ENCODE measurements at regions not wholly inside any gene's neighbourhood (a gene's known extent, or its start where the extent isn't known, plus 50 kb on each side); places are given as distances from the start of the nearest gene placed in this dataset.

DNA sequence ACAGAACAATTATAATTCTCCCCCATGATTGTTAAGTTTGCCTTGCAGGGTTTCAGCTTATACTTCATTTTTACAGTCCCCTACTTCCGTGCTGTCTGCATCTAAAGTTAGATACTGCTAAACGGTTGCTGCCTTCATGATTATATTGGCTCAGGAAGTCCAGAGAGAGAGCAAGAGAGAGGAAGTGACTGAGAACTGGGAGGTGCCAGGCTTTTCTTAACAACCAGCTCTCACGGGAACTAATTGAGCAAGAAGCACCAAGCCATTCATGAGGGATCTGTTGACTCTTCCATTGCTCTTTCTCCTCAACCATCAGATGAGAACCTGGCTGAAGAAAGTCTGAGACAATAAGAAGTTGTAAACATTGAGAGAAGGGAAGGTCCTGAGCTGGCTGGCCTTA is 125.5 kb upstream of the SIX2 start:
- DNase-seq: no peak

GRCh38 chr2:45134014-45134413 is 124.8 kb upstream of the SIX2 start:
- no peak for DNase-seq

GRCh38 chr2:45132551-45132950 is 123.3 kb upstream of the SIX2 start:
- no peak for DNase-seq

DNA sequence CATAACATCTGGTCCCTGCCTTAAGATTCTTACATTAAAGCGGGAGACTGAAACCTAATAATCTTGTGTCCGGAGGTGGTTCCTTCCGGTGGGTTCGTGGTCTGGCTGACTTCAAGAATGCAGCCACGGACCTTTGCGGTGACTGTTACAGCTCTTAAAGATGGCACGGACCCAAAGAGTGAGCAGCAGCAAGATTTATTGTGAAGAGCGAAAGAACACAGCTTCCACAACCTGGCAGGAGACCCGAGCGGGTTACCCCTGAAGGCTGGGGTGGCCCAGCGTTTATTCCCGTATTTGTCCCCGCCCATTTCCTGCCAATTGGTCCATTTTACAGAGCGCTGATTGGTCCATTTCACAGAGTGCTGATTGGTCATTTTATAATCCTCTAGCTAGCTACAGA is 122.3 kb upstream of the SIX2 start:
- DNase-seq: no peak

DNA sequence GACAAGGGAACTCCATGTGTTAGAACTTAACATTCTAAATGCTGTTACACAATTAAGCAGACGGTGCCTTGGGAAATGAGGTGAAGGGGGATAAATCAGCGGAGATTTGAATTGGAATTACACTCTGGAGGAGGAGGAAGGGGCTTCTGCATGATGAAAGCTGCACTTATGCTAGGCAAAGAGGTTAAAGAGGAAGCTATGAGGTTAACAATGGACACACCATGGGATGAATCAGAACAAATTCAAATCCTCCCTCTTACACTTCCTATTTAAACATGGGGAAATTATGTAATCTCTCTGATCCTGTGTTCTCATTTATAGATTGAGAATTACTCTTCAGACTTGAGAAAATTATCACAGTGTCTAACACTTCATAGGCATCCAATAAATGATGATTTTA is 121.5 kb upstream of the SIX2 start:
- no peak for DNase-seq

GRCh38 chr2:45128580-45128997 is 119.3 kb upstream of the SIX2 start:
- DNase-seq: no peak

GRCh38 chr2:45127891-45128290 is 118.6 kb upstream of the SIX2 start:
- DNase-seq: no peak

- DNase-seq: no peak
Observed at GRCh38 chr2:45127321-45127720, 118.1 kb upstream of the SIX2 start.

DNA sequence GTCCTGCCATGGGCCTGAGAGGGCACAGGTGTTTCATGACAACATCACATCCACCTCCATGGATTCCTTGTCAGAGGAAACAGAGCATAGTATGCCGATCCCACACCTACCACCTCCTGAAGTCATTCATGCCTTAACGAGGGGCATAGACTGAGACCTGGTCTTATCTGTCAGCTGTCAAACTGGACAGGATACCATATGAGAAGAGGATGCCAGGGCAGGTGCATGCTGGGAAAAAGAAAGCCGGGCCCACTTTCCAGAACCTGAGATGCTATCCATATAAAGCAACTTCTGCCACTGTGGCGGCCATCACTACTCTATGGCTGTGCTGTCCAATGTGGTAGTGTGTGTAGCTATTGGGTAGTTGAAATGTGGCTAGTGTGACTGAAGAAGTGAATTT is 116.0 kb upstream of the SIX2 start:
- DNase-seq: no peak

- no peak for DNase-seq
Observed at GRCh38 chr2:45124456-45124855, 115.2 kb upstream of the SIX2 start.

DNA sequence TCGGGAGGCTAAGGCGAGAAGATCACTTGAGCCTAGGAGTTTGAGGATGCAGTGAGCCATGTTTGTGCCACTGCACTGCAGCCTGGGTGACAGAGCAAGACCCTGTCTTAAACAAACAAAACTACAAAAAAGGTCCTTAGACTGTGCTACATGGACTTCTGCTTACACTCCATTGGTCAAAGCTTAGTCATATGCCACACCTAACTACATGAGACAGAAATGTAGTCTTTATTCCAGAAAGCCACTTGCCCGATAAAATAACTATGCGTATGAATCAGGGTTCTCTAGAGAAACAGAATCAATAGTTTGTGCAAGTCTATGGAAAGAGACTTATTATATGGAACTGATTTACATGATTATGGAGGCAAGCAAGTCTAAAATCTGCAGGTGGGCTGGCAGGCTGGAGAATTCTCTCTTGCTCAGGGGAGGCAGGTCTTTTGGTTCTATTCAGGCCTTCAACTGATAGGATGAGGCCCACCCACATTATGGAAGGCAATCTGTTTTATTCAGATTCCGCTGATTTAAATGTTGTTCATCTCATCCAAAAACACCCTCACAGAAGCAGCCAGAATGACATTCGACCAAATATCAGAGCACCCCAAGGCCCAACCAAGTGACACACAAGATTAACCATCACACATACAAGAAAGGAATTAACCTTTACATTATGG is 114.4 kb upstream of the SIX2 start:
- no peak for DNase-seq

- no peak for DNase-seq
Observed at GRCh38 chr2:45123065-45123464, 113.8 kb upstream of the SIX2 start.

GRCh38 chr2:45121236-45121927 is 112.1 kb upstream of the SIX2 start:
- no peak for DNase-seq

DNA sequence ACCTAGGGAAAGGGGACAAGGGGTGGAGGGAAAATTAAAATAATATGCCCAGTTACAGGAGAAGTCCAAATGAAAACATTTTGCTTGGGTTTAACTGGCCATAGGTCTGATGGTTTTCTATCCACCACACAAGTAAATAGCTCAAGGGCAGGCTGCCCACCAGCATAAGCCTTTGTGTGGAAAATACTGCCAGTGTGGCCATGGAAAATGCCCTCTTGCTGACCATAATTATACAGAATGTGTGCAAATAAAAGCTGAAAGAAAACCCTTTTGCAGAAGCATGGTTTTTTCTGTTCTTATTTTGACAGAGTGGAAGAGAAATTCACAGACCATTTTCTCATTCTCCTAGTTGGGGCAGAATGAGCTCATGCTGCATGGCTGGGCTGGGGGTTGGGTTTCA is 111.3 kb upstream of the SIX2 start:
- DNase-seq: no peak

DNA sequence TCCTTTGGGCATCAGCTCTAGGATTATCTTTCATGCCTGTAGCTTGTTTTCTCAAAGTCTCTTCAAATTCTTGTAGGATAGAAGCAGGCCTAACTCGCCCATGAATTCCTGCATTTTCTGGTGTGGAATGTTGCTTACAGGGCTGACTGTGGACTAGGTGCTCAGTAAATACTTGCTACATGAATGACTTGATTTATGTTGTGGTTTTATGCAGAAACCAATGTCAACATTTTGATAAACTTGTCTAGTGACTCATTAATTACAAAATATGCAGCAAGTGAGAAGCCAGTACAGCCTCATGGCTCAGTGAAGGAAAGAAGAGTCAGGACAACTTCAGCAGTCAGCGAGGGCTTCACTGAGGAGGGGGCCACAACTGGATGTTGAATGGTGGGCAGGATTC is 110.6 kb upstream of the SIX2 start:
- no peak for DNase-seq

- DNase-seq: no peak
Observed at GRCh38 chr2:45119038-45119437, 109.8 kb upstream of the SIX2 start.

DNA sequence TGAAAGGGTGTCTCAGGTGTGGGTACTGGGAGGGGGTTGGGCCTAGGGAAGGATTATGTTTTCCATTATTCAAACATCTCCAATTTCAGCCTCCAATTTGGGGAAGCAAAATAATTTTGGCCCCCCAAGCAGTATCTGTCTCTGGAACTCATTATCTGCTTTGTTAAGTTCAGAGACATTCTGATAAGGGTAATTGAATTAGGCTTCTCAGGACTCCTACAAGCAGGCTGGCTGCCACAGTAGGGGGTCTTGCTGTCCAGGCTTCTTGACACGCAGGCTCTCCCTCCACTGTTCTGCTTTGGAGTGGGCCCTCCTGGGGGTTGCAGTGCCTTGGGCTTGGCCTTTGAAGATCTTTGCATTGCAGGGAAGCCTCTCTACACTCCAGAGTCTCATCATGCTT is 108.1 kb upstream of the SIX2 start:
- no peak for DNase-seq

GRCh38 chr2:45115181-45115580 is 105.9 kb upstream of the SIX2 start:
- DNase-seq: no peak

DNA sequence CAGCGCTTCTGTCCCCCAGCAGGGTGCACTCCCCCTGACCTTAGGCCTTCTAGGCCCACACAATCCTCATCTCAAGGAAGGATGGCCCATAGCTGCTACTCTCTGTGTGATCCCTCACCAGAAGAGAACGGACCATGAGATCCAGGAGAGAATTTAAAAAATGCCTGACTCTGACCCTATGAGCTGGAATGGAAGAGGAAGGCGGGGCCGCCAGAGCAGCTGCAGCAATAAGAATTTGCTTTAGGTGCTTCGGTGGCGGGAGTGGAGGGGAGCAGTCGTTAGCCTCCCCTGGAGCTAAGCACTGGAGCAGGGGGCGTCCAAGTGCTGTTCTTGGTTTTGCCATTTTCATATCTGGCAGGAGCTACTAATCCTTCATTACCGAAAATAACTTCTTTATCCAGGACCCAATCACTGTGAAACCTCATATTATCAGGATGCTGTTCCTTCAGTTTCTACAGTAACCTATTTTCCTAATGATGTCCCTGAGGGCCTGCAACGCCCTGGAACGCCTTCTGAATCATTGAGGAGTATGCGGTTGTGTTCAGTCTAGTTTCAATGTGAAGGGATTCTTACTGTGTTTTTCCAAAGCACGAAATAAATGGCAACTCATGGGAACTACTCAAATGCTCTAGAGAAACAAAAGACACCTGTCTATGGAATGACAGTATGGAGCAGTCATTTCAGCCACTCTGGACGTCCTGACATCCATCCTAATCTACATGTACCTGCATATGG is 105.1 kb upstream of the SIX2 start:
- DNase-seq: no peak

DNA sequence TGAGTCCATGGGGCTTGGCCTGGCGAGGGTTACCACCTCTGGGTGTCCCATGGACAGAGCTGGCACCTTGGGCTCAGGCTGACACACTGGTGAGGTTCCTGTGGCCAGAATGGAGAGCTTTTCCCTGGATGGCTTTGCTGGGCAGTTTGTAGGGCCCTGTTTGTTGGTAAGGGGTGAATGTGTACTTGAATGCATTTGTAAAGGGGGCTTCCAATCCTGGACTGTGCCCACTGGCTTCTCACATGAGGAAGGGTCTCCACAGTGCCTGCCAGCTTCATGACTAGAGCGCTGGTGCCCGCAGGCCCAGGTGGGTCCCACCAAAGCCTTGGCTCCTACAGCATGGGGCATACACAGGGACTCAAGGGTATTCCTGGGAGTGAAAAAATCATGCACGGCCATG is 103.5 kb upstream of the SIX2 start:
- DNase-seq: no peak

DNA sequence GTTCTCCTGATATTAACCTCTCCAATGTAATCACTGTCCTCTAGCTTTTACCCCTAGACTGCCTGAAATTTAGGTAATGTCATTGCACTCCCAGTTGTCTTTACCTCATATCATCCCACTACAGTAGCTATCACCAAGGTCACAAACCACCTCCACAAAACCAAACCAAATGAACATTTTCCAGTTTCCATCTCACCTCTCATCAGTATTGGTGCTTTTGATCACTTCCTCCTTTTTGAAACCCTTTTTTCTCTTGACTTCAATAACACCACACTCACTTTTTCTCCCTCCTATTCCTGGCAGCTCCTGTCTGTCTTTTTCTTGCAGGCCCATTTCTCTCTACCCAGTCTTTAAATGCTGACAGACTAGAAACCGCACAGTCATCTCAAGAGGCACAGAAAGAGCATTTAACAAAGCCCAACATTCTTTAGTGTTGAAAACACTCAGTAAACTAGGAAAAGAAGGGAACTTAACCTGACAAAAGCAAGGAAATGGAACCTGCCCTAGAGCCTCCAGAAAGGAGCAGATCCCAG is 95.9 kb upstream of the SIX2 start:
- DNase-seq: no peak

- no peak for DNase-seq
Observed at GRCh38 chr2:45104429-45104828, 95.2 kb upstream of the SIX2 start.

DNA sequence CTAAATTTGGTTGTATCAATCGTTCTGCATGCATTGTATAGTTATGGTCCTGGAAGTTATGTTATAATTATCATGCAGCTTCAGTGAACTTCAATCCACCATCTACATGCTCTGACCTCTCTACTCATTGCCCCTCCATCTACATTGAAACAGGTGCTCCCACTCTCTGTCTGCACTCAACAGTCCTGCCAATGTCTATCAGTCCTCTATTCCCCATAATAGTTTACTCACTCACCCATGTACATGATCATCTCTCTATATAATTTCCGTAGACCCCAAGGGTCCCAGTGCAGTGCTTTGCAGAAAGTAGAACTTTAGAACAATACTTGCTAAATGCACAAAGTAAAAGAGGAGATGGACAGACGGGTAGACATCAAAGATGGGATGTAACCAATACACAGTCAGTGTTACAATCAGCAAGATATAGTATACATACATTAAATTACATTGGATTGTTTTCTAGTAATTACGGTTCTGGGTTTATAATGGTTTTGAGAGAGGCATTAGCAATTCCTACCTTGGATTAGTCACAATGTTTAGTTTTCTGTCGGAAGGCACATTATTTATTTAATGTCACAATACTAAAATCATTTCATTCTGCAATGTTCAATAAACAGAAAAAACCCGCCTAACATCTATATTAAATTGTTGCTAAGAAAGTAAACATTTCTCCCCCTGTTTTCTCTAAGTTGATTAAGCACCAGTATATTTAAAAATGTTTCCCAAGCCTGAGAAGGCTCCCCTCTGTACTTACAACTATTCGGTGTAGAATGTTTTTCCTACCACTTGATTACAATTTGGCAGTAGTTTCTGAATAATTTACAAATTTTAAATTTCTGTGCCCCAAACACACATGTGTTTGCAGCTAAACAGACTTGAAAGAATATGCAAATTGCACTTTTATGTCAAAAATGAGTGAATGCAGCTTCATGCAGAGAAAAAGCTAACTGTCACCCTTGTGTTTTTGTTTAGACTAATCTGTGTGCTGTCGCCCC is 94.4 kb upstream of the SIX2 start:
- DNase-seq: no peak

Data from SHP77 treated with DMSO at 0.1 percent for 48 hours (cell line).